GM23338 (cell line): ENCODE measurements at regions not wholly inside any gene's neighbourhood (a gene's known extent, or its start where the extent isn't known, plus 50 kb on each side); places are given as distances from the start of the nearest gene placed in this dataset.

Experiments
- CREB1 ChIP-seq: fragments of 250-450 bp; sonication (Bioruptor Pico); IDR thresholded peaks from 2 replicates; pipeline ENCODE4 v1.5.0; 2020; ENCODE audit warnings: low read depth, mild to moderate bottlenecking, moderate library complexity
- CTCF ChIP-seq, 2 experiments: fragments of 200-600 bp in 1 of 2; sonication (generic) in 1 of 2; conservative IDR thresholded peaks; 2 replicates each; pipeline versions ENCODE4 v1.5.1 to v1.6.1; 2016 to 2017; ENCODE audit warnings: antibody characterized with exemption in 2 of 2, low read depth in 2 of 2, mild to moderate bottlenecking in 2 of 2, moderate library complexity in 1 of 2
- ETS1 ChIP-seq: IDR thresholded peaks from 2 replicates; pipeline ENCODE4 v1.6.1; 2016; ENCODE audit warnings: antibody characterized with exemption
- EZH2 ChIP-seq: fragments of 200-600 bp; sonication (generic); IDR thresholded peaks from one replicate; pipeline ENCODE4 v1.8.0; 2017; ENCODE audit warnings: antibody characterized with exemption, mild to moderate bottlenecking, low read depth; ENCODE audit not compliant: unreplicated experiment
- STAT1 ChIP-seq: IDR thresholded peaks from one replicate; pipeline ENCODE4 v1.6.1; 2016; ENCODE audit warnings: antibody characterized with exemption; ENCODE audit not compliant: unreplicated experiment

- TF ChIP-seq ETS1 (no peak), EZH2 (no peak), STAT1 (no peak), CTCF (conservative IDR thresholded peaks at IDR 0.05; ENCODE audit: low read depth in 2 of 2) (no peak), CREB1 (CRISPR knock-in tag) (no peak)
Measured at GRCh38 chr1:83701355-83701754, 297.6 kb downstream of the TTLL7 start.
